Right lobe of liver (tissue), 4 donors: ENCODE measurements at regions not wholly inside any gene's neighbourhood (a gene's known extent, or its start where the extent isn't known, plus 50 kb on each side); places are given as distances from the start of the nearest gene placed in this dataset.

Experiments used
- POLR2A ChIP-seq: fragments of 450-650 bp; IDR thresholded peaks from one replicate; pipeline ENCODE4 v1.6.1; 2017; ENCODE audit warnings: antibody characterized with exemption, mild to moderate bottlenecking
- TF ChIP-seq, protein P1 (sequence below), 4 donors: fragments of 200-600 bp in 3 of 4; fragments of 450-650 bp in 1 of 4; IDR thresholded peaks; one replicate each; pipeline versions ENCODE4 v1.5.1 to v1.8.0; 2016 to 2022; ENCODE audit warnings: antibody characterized with exemption in 4 of 4, mild to moderate bottlenecking in 2 of 4
- donor health status: DM: no; HTN: no; CAD: no.
- donor health status: DM: no; HTN: no; CAD: no.
- donor health status: DM: no; HTN: yes; CAD: no.

DNA sequence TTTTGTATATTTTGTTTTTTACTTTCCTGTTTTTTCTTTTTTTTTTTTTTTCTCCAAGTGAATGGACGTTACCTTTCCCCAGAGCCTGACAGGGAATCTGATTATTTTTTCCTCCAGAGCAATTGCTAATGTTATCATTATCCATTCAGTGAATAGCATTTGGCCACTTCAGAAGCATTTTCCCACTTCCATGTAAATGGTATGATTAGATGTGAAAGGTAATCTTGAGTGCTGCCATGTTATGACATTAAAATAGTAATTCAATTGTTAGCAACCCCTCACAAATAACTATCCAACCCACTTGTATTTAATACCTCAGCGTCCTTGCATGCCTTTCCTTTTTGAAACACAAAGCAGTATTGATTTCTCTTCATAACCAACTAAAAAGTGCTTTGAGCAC lies 1243.8 kb downstream of the CDH8 start:
- TF ChIP-seq, protein P1, sequence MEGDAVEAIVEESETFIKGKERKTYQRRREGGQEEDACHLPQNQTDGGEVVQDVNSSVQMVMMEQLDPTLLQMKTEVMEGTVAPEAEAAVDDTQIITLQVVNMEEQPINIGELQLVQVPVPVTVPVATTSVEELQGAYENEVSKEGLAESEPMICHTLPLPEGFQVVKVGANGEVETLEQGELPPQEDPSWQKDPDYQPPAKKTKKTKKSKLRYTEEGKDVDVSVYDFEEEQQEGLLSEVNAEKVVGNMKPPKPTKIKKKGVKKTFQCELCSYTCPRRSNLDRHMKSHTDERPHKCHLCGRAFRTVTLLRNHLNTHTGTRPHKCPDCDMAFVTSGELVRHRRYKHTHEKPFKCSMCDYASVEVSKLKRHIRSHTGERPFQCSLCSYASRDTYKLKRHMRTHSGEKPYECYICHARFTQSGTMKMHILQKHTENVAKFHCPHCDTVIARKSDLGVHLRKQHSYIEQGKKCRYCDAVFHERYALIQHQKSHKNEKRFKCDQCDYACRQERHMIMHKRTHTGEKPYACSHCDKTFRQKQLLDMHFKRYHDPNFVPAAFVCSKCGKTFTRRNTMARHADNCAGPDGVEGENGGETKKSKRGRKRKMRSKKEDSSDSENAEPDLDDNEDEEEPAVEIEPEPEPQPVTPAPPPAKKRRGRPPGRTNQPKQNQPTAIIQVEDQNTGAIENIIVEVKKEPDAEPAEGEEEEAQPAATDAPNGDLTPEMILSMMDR (IDR thresholded peaks at IDR 0.05), result no peak
- TF ChIP-seq POLR2A, result no peak
